ENCODE measurements at regions not wholly inside any gene's neighbourhood (a gene's known extent, or its start where the extent isn't known, plus 50 kb on each side); places are given as distances from the start of the nearest gene placed in this dataset.

GRCh38 chr7:16034353-16034752 is 347.9 kb upstream of the MEOX2 start:
- no peak for TF ChIP-seq REST (IDR thresholded peaks at IDR 0.05)
- no peak for TF ChIP-seq CTCF (IDR thresholded peaks at IDR 0.05; ENCODE audit: low read depth, low read length, missing input control)

Measured in liver (tissue), 2 donors.